ENCODE measurements at regions not wholly inside any gene's neighbourhood (a gene's known extent, or its start where the extent isn't known, plus 50 kb on each side); places are given as distances from the start of the nearest gene placed in this dataset.

DNA sequence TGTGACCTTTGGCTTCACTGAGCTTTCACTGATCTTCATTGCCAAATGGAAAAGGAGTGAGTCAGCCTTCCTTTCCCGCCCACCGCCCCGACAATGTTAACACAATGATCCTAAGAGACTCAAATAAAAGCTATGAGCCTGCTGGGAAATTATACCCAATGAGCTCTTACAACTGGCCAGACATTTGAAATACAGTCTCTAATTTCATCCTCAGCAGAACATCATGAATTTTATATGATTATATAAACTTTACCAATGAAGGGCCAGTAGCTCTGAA is 252.5 kb downstream of the SIPA1L2 start:
- TF ChIP-seq, protein P1, sequence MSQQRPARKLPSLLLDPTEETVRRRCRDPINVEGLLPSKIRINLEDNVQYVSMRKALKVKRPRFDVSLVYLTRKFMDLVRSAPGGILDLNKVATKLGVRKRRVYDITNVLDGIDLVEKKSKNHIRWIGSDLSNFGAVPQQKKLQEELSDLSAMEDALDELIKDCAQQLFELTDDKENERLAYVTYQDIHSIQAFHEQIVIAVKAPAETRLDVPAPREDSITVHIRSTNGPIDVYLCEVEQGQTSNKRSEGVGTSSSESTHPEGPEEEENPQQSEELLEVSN (IDR thresholded peaks at IDR 0.05): no peak
- no peak for TF ChIP-seq SUZ12 (IDR thresholded peaks at IDR 0.05; ENCODE audit: low read length)
- no peak for TF ChIP-seq BACH1 (IDR thresholded peaks at IDR 0.05; ENCODE audit: low read length)
- no peak for TF ChIP-seq POU5F1 (IDR thresholded peaks at IDR 0.05; ENCODE audit: low read depth, low read length)
- no peak for TF ChIP-seq BCL11A (IDR thresholded peaks at IDR 0.05; ENCODE audit: low read depth in 2 of 2, low read length in 2 of 2)
- TF ChIP-seq FOSL1 (IDR thresholded peaks at IDR 0.05; ENCODE audit: insufficient read depth, low read depth, low read length): no peak
- no peak for TF ChIP-seq YY1 (IDR thresholded peaks at IDR 0.05; ENCODE audit: low read depth, low read length)
- no peak for TF ChIP-seq MAFK (IDR thresholded peaks at IDR 0.05; ENCODE audit: low read depth, low read length)
- no peak for TF ChIP-seq SAP30 (IDR thresholded peaks at IDR 0.05; ENCODE audit: insufficient read depth, insufficient replicate concordance, low read length)
- no peak for TF ChIP-seq KDM1A (IDR thresholded peaks at IDR 0.05; ENCODE audit: borderline replicate concordance, low read length)
- TF ChIP-seq NRF1 (IDR thresholded peaks at IDR 0.05; ENCODE audit: low read depth, low read length): no peak
- no peak for TF ChIP-seq TCF12 (IDR thresholded peaks at IDR 0.05; ENCODE audit: low read depth, low read length)
- no peak for TF ChIP-seq SP1 (IDR thresholded peaks at IDR 0.05; ENCODE audit: low read depth, low read length)
- Histone ChIP-seq H2BK12ac (ENCODE audit: low read depth, low read length) (no peak overlapping the region), H3K79me1 (ENCODE audit: low read depth, low read length) (no peaks in the 10 kb centered on the region), H3K4me1 (replicated peaks in 1 of 4; ENCODE audit: control insufficient read depth in 3 of 4, insufficient read depth in 4 of 4, low read length in 3 of 4) (peaks cover 0 to 2% (median 0%) of the 10 kb centered on the region in 4 experiments; a peak in 2 of 7 replicates), H3K4me2 (ENCODE audit: insufficient read depth in 1 of 2, low read depth in 2 of 2, low read length in 2 of 2) (no peak overlapping the region), H3K9me3 (ENCODE audit: insufficient read depth in 2 of 2, low read depth in 1 of 2, low read length in 1 of 2) (no peaks in the 10 kb centered on the region), H3K23ac (ENCODE audit: insufficient read length) (no peak overlapping the region), H2BK5ac (ENCODE audit: low read depth, low read length) (no peak overlapping the region), H4K5ac (ENCODE audit: insufficient read length, low read depth, low read length) (no peak overlapping the region), H4K91ac (replicated peaks; ENCODE audit: insufficient read length, low read length) (no peak overlapping the region), H4K20me1 (replicated peaks in 1 of 2; ENCODE audit: control insufficient read depth in 1 of 2, insufficient read depth in 2 of 2, low read length in 2 of 2) (no peaks in the 10 kb centered on the region), H3K36me3 (ENCODE audit: control insufficient read depth in 2 of 4, insufficient read depth in 4 of 4, low read length in 3 of 4) (no peaks in the 10 kb centered on the region), H3K4ac (replicated peaks; ENCODE audit: insufficient read length, low read depth, low read length) (no peak overlapping the region), H3K27ac (ENCODE audit: low read depth, low read length) (no peak overlapping the region), H2AFZ (ENCODE audit: low read length) (no peak overlapping the region), H3K56ac (replicated peaks; ENCODE audit: insufficient read length, low read depth, low read length) (no peak overlapping the region), H3K4me3 (ENCODE audit: extremely low read depth in 1 of 4, insufficient read depth in 2 of 4, low read depth in 3 of 4, low read length in 4 of 4) (no peak overlapping the region), H3K9ac (replicated peaks in 1 of 4; ENCODE audit: extremely low read depth in 1 of 4, low read depth in 3 of 4, low read length in 3 of 4) (no peak overlapping the region), H3K23me2 (ENCODE audit: low read depth, low read length) (no peaks in the 10 kb centered on the region), H3K18ac (ENCODE audit: extremely low read depth, low read length) (no peak overlapping the region), H3K79me2 (ENCODE audit: control insufficient read depth in 1 of 2, insufficient read depth in 2 of 2, low read length in 2 of 2) (no peaks in the 10 kb centered on the region), H2BK20ac (ENCODE audit: low read length) (no peak overlapping the region), H2BK15ac (ENCODE audit: low read length) (no peak overlapping the region), H2BK120ac (replicated peaks; ENCODE audit: low read depth, low read length) (no peak overlapping the region), H4K8ac (ENCODE audit: extremely low read depth, insufficient read depth, low read length) (no peak overlapping the region), H3K14ac (ENCODE audit: insufficient read length) (no peak overlapping the region), H3K27me3 (replicated peaks in 1 of 4; ENCODE audit: control insufficient read depth in 3 of 4, extremely low read depth in 1 of 4, insufficient read depth in 3 of 4, low read length in 3 of 4) (no peaks in the 10 kb centered on the region; a peak in 1 of 7 replicates), H2AK5ac (ENCODE audit: low read depth, low read length) (no peak overlapping the region)
- POLR2A ChIA-PET (ENCODE audit: partially characterized antibody): interaction anchor here (0.6 kb wide), 1 partner anchor 1376 kb away, joined by 3 read pairs; no protein-coding TSS in a partner anchor
- FAIRE-seq: no peak
- 100% methylated on average over 3 of the region's 3 CpGs; no CpG with 5 or more reads in 1 of the 2 experiments for WGBS, 2 experiments (ENCODE audit: extremely low coverage in 1 of 2, insufficient coverage in 1 of 2, insufficient read length in 1 of 2, insufficient replicate concordance in 2 of 2, low coverage in 1 of 2, low lambda C conversion rate in 2 of 2, missing lambda C conversion rate in 1 of 2)
- CTCF ChIA-PET (ENCODE audit: partially characterized antibody): interaction anchor here (0.7 to 1.1 kb wide), 2 partner anchors 102 to 233 kb away, joined by 3 to 4 read pairs; no protein-coding TSS in a partner anchor
- no peak for DNase-seq (ENCODE audit: low read depth in 1 of 2, low spot score in 2 of 2)

Measured in H1 (cell line).